ENCODE measurements at regions not wholly inside any gene's neighbourhood (a gene's known extent, or its start where the extent isn't known, plus 50 kb on each side); places are given as distances from the start of the nearest gene placed in this dataset.
"Not testable (repeated sequence)": the region's sequence is repeated elsewhere in the genome, so short reads cannot be mapped to it uniquely, and the experiment has no call there.

- Histone ChIP-seq H3K4me2 (ENCODE audit: low read length) (no peak overlapping the region), H3K27ac (ENCODE audit: low read depth, low read length) (no peak overlapping the region), H3K36me3 (ENCODE audit: control insufficient read depth, low read length) (no peaks in the 10 kb centered on the region), H3K79me2 (ENCODE audit: control insufficient read depth, low read length) (no peaks in the 10 kb centered on the region), H3K27me3 (ENCODE audit: control insufficient read depth, low read length) (no peaks in the 10 kb centered on the region), H3K4me3 (ENCODE audit: low read length) (no peak overlapping the region), H3K4me1 (ENCODE audit: control insufficient read depth, low read length) (peaks cover 3% of the 10 kb centered on the region; the same call in 1 of the 2 replicates), H3K9me2 (replicated peaks; ENCODE audit: control insufficient read depth, low read length) (no peaks in the 10 kb centered on the region), H3F3A (ENCODE audit: control insufficient read depth, insufficient read depth) (no peaks in the 10 kb centered on the region), H4K20me1 (ENCODE audit: control insufficient read depth, insufficient read depth, low read depth, low read length) (no peaks in the 10 kb centered on the region), H3K9me3 (ENCODE audit: control insufficient read depth, insufficient read depth, low read length) (no peaks in the 10 kb centered on the region)
- TF ChIP-seq, protein P1, sequence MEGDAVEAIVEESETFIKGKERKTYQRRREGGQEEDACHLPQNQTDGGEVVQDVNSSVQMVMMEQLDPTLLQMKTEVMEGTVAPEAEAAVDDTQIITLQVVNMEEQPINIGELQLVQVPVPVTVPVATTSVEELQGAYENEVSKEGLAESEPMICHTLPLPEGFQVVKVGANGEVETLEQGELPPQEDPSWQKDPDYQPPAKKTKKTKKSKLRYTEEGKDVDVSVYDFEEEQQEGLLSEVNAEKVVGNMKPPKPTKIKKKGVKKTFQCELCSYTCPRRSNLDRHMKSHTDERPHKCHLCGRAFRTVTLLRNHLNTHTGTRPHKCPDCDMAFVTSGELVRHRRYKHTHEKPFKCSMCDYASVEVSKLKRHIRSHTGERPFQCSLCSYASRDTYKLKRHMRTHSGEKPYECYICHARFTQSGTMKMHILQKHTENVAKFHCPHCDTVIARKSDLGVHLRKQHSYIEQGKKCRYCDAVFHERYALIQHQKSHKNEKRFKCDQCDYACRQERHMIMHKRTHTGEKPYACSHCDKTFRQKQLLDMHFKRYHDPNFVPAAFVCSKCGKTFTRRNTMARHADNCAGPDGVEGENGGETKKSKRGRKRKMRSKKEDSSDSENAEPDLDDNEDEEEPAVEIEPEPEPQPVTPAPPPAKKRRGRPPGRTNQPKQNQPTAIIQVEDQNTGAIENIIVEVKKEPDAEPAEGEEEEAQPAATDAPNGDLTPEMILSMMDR (IDR thresholded peaks at IDR 0.05; ENCODE audit: low read depth, low read length, poor library complexity, severe bottlenecking) = no peak
- TF ChIP-seq EZH2phosphoT487 (IDR thresholded peaks at IDR 0.05; ENCODE audit: borderline replicate concordance, low read length) = no peak
Measured at GRCh38 chr2:42998721-42999120, 206.3 kb upstream of the HAAO start.

DNA sequence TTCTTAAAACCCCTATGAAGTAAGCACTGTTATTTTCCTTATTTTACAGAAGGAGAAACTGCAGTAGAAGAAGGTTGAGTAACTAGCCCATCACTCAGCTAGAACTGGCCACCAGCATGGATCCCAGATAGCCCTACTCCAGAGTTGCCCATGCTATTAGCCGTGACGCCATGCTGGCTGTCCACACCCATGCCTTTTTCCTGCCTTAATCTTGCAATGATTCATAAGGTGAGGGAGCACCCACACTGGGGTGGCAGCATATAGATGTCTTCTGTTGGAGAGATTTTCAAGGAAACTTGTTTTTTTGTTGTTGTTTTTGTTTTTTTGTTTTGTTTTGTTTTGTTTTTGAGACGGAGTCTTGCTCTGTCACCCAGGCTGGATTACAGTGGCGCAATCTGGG is 204.1 kb upstream of the HAAO start:
- H3K79me2 ChIP-seq (ENCODE audit: control insufficient read depth, low read length) = no peaks in the 10 kb centered on the region
- TF ChIP-seq EZH2phosphoT487 (IDR thresholded peaks at IDR 0.05; ENCODE audit: borderline replicate concordance, low read length) = no peak
- TF ChIP-seq, protein P1 (IDR thresholded peaks at IDR 0.05; ENCODE audit: low read depth, low read length, poor library complexity, severe bottlenecking) = no peak
- H4K20me1 ChIP-seq (ENCODE audit: control insufficient read depth, insufficient read depth, low read depth, low read length) = no peaks in the 10 kb centered on the region
- H3K4me2 ChIP-seq (ENCODE audit: low read length) = no peak overlapping the region
- no peaks in the 10 kb centered on the region for H3K36me3 ChIP-seq (ENCODE audit: control insufficient read depth, low read length)
- H3K9me3 ChIP-seq (ENCODE audit: control insufficient read depth, insufficient read depth, low read length) = no peaks in the 10 kb centered on the region
- H3K4me3 ChIP-seq (ENCODE audit: low read length) = no peak overlapping the region
- H3K9me2 ChIP-seq (replicated peaks; ENCODE audit: control insufficient read depth, low read length) = no peaks in the 10 kb centered on the region
- H3K4me1 ChIP-seq (ENCODE audit: control insufficient read depth, low read length) = no peaks in the 10 kb centered on the region
- H3K27me3 ChIP-seq (ENCODE audit: control insufficient read depth, low read length) = no peaks in the 10 kb centered on the region
- H3F3A ChIP-seq (ENCODE audit: control insufficient read depth, insufficient read depth) = no peaks in the 10 kb centered on the region
- no peak overlapping the region for H3K27ac ChIP-seq (ENCODE audit: low read depth, low read length)

- Histone ChIP-seq H3K27me3 (ENCODE audit: control insufficient read depth, low read length) (no peaks in the 10 kb centered on the region), H3K4me2 (ENCODE audit: low read length) (no peak overlapping the region), H3K27ac (ENCODE audit: low read depth, low read length) (no peak overlapping the region), H3K4me1 (ENCODE audit: control insufficient read depth, low read length) (no peaks in the 10 kb centered on the region), H3K9me3 (ENCODE audit: control insufficient read depth, insufficient read depth, low read length) (no peaks in the 10 kb centered on the region), H4K20me1 (ENCODE audit: control insufficient read depth, insufficient read depth, low read depth, low read length) (no peaks in the 10 kb centered on the region), H3F3A (ENCODE audit: control insufficient read depth, insufficient read depth) (no peaks in the 10 kb centered on the region), H3K36me3 (ENCODE audit: control insufficient read depth, low read length) (no peaks in the 10 kb centered on the region), H3K4me3 (ENCODE audit: low read length) (no peak overlapping the region), H3K9me2 (replicated peaks; ENCODE audit: control insufficient read depth, low read length) (no peaks in the 10 kb centered on the region), H3K79me2 (ENCODE audit: control insufficient read depth, low read length) (no peaks in the 10 kb centered on the region)
- TF ChIP-seq EZH2phosphoT487 (IDR thresholded peaks at IDR 0.05; ENCODE audit: borderline replicate concordance, low read length) = no peak
- TF ChIP-seq, protein P1 (IDR thresholded peaks at IDR 0.05; ENCODE audit: low read depth, low read length, poor library complexity, severe bottlenecking) = no peak
Measured at GRCh38 chr2:42995752-42996422, 203.5 kb upstream of the HAAO start.

- H3K4me2 ChIP-seq (ENCODE audit: low read length); H3K4me1 ChIP-seq (ENCODE audit: control insufficient read depth, low read length); H3K27ac ChIP-seq (ENCODE audit: low read depth, low read length); H3K27me3 ChIP-seq (ENCODE audit: control insufficient read depth, low read length); H3K36me3 ChIP-seq (ENCODE audit: control insufficient read depth, low read length); H4K20me1 ChIP-seq (ENCODE audit: control insufficient read depth, insufficient read depth, low read depth, low read length); H3K9me2 ChIP-seq (replicated peaks; ENCODE audit: control insufficient read depth, low read length); H3K9me3 ChIP-seq (ENCODE audit: control insufficient read depth, insufficient read depth, low read length); H3F3A ChIP-seq (ENCODE audit: control insufficient read depth, insufficient read depth); H3K79me2 ChIP-seq (ENCODE audit: control insufficient read depth, low read length); H3K4me3 ChIP-seq (ENCODE audit: low read length): not testable (repeated sequence)
Measured at GRCh38 chr2:42989283-42990081, 197.1 kb upstream of the HAAO start.

DNA sequence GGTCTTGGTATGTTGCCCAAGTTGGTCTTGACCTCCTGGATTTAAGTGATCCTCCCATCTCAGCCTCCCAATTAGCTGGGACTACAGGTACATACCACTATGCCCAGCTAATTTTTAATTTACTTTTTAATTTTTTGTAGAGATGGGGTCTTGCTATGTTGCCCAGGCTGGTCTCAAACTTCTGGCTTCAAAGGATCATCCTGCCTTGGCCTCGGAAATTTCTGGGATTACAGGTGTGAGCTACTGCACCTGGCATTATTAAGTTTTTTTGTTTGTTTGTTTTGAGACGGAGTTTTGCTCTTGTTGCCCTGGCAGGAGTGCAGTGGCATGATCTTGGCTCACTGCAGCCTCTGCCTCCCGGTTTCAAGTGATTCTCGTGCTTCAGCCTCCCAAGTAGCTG is 195.7 kb upstream of the HAAO start:
- H3K79me2 ChIP-seq (ENCODE audit: control insufficient read depth, low read length); H4K20me1 ChIP-seq (ENCODE audit: control insufficient read depth, insufficient read depth, low read depth, low read length); H3K27me3 ChIP-seq (ENCODE audit: control insufficient read depth, low read length); H3K9me2 ChIP-seq (replicated peaks; ENCODE audit: control insufficient read depth, low read length); H3F3A ChIP-seq (ENCODE audit: control insufficient read depth, insufficient read depth); H3K27ac ChIP-seq (ENCODE audit: low read depth, low read length); H3K4me1 ChIP-seq (ENCODE audit: control insufficient read depth, low read length); H3K4me3 ChIP-seq (ENCODE audit: low read length); H3K36me3 ChIP-seq (ENCODE audit: control insufficient read depth, low read length); H3K4me2 ChIP-seq (ENCODE audit: low read length); H3K9me3 ChIP-seq (ENCODE audit: control insufficient read depth, insufficient read depth, low read length): not testable (repeated sequence)
